ENCODE measurements at regions not wholly inside any gene's neighbourhood (a gene's known extent, or its start where the extent isn't known, plus 50 kb on each side); places are given as distances from the start of the nearest gene placed in this dataset.

GRCh38 chr3:194861375-194861774, 175.7 kb downstream of the FAM43A start:
- Histone ChIP-seq H3K27ac (ENCODE audit: low read depth, low read length) (no peak overlapping the region), H2AFZ (ENCODE audit: low read length) (no peak overlapping the region), H3K4me2 (ENCODE audit: insufficient read depth, low read length) (no peak overlapping the region), H3K36me3 (ENCODE audit: insufficient read depth, low read length) (no peaks in the 10 kb centered on the region), H3K4me3 (ENCODE audit: insufficient read depth, low read length) (no peak overlapping the region), H4K20me1 (ENCODE audit: insufficient read depth, low read length) (no peaks in the 10 kb centered on the region), H3K79me2 (ENCODE audit: insufficient read depth, low read length) (no peaks in the 10 kb centered on the region), H3K27me3 (ENCODE audit: insufficient read depth, low read length) (peaks cover 21% of the 10 kb centered on the region), H3K4me1 (ENCODE audit: insufficient read depth, low read length) (no peaks in the 10 kb centered on the region), H3K9me3 (ENCODE audit: low read depth, low read length) (no peaks in the 10 kb centered on the region)
- DNase-seq (ENCODE audit: insufficient read length, low spot score, missing footprints) = no peak
- no peak for TF ChIP-seq CTCF (IDR thresholded peaks at IDR 0.05; ENCODE audit: extremely low read depth, low read depth, low read length)

GRCh38 chr3:194865061-194865460, 179.4 kb downstream of the FAM43A start:
- DNase-seq (ENCODE audit: insufficient read length, low spot score, missing footprints) = no peak
- peaks cover 40% of the 10 kb centered on the region for H3K27me3 ChIP-seq (ENCODE audit: insufficient read depth, low read length)
- H3K4me2 ChIP-seq (ENCODE audit: insufficient read depth, low read length) = no peak overlapping the region
- no peaks in the 10 kb centered on the region for H3K36me3 ChIP-seq (ENCODE audit: insufficient read depth, low read length)
- no peaks in the 10 kb centered on the region for H3K9me3 ChIP-seq (ENCODE audit: low read depth, low read length)
- no peak overlapping the region for H3K4me3 ChIP-seq (ENCODE audit: insufficient read depth, low read length)
- TF ChIP-seq CTCF (IDR thresholded peaks at IDR 0.05; ENCODE audit: extremely low read depth, low read depth, low read length) = no peak
- H3K79me2 ChIP-seq (ENCODE audit: insufficient read depth, low read length) = no peaks in the 10 kb centered on the region
- no peak overlapping the region for H3K27ac ChIP-seq (ENCODE audit: low read depth, low read length)
- H4K20me1 ChIP-seq (ENCODE audit: insufficient read depth, low read length) = no peaks in the 10 kb centered on the region
- H3K4me1 ChIP-seq (ENCODE audit: insufficient read depth, low read length) = no peaks in the 10 kb centered on the region
- no peak overlapping the region for H2AFZ ChIP-seq (ENCODE audit: low read length)

- Histone ChIP-seq H3K27me3 (ENCODE audit: insufficient read depth, low read length) (peaks cover 40% of the 10 kb centered on the region), H3K4me2 (ENCODE audit: insufficient read depth, low read length) (no peak overlapping the region), H3K9me3 (ENCODE audit: low read depth, low read length) (no peaks in the 10 kb centered on the region), H2AFZ (ENCODE audit: low read length) (no peak overlapping the region), H3K4me3 (ENCODE audit: insufficient read depth, low read length) (no peak overlapping the region), H3K36me3 (ENCODE audit: insufficient read depth, low read length) (no peaks in the 10 kb centered on the region), H3K79me2 (ENCODE audit: insufficient read depth, low read length) (no peaks in the 10 kb centered on the region), H4K20me1 (ENCODE audit: insufficient read depth, low read length) (no peaks in the 10 kb centered on the region), H3K27ac (ENCODE audit: low read depth, low read length) (no peak overlapping the region), H3K4me1 (ENCODE audit: insufficient read depth, low read length) (no peaks in the 10 kb centered on the region)
- DNase-seq (ENCODE audit: insufficient read length, low spot score, missing footprints) = no peak
- TF ChIP-seq CTCF (IDR thresholded peaks at IDR 0.05; ENCODE audit: extremely low read depth, low read depth, low read length) = no peak
These were observed 179.9 kb downstream of the FAM43A start for GRCh38 chr3:194865615-194866014.

GRCh38 chr3:194866236-194866635, 180.6 kb downstream of the FAM43A start:
- Histone ChIP-seq H3K4me3 (ENCODE audit: insufficient read depth, low read length) (no peak overlapping the region), H3K79me2 (ENCODE audit: insufficient read depth, low read length) (no peaks in the 10 kb centered on the region), H3K27me3 (ENCODE audit: insufficient read depth, low read length) (peaks cover 40% of the 10 kb centered on the region), H4K20me1 (ENCODE audit: insufficient read depth, low read length) (no peaks in the 10 kb centered on the region), H2AFZ (ENCODE audit: low read length) (no peak overlapping the region), H3K4me1 (ENCODE audit: insufficient read depth, low read length) (no peaks in the 10 kb centered on the region), H3K36me3 (ENCODE audit: insufficient read depth, low read length) (no peaks in the 10 kb centered on the region), H3K27ac (ENCODE audit: low read depth, low read length) (no peak overlapping the region), H3K4me2 (ENCODE audit: insufficient read depth, low read length) (no peak overlapping the region), H3K9me3 (ENCODE audit: low read depth, low read length) (no peaks in the 10 kb centered on the region)
- no peak for DNase-seq (ENCODE audit: insufficient read length, low spot score, missing footprints)
- no peak for TF ChIP-seq CTCF (IDR thresholded peaks at IDR 0.05; ENCODE audit: extremely low read depth, low read depth, low read length)
